NCI-H82 (cell line): ENCODE measurements at regions not wholly inside any gene's neighbourhood (a gene's known extent, or its start where the extent isn't known, plus 50 kb on each side); places are given as distances from the start of the nearest gene placed in this dataset.
"Not testable (repeated sequence)": the region's sequence is repeated elsewhere in the genome, so short reads cannot be mapped to it uniquely, and the experiment has no call there.

ENCODE experiments used
- DNase-seq: peaks from one replicate; lab custom pipeline; 2025; lab: John Stamatoyannopoulos, UW

DNA sequence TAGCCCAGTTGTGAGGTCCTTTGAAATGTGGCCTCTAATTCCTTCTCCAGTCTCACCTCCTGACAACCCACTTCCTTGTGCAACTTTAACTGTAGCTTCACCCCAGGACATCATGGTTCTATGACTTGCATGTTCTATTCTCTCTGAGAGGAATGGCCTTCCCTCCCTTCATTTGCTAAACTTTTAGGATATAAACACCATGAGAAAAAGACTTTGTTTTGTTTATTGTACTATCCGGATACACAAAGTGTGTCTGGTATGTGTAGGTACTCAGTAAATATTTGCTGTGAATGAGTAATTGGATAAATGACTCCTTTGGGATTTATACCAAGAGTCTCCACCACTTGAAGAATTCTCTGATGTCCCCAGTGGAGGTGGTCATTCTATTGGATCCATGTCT lies 547.6 kb downstream of the INSC start:
- no peak for DNase-seq

DNA sequence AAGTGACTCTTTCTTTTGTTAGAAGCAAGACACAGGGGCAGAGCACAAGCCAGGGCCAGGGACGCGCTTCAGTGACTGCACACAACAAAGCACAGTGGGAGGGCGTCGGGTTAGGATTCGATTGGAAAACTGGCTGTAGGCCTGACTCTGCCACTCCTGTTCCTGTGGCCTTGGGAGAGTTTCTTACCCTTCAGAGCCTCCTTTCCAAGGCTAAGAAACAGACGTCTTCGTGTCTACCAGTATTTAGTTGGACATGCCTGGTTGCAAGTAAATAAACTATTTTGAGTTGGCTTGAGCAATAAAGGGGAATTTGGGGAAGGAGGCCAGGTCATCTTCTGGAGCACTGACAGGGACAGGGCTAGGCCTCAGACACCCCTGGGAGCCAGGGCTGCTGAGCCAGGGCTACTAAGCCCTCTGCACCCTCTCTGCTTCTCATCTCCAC lies 549.1 kb downstream of the INSC start:
- no peak for DNase-seq

DNA sequence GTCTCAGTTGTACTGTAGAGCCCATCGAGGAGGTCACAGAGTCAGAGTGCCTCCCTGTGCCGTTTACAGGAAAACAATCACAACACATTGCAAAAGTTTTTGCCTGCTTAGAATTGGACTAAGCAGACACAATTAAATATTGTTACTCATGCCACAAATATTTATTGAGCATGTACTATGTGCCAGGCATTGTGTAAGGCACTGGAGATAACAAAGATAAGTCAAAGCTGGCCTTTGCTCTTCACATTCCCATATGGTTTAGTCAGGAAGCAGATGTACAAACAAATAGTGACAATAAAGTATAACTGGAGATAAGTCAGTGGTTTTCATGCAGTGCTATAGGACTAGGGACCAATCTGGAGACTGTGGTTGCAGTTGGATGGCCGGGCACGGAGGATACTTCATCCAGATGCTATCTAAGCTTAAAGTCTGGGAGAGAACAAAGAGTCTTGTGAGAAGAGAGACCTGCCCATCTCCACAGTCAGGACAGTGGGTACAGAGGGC lies 550.7 kb downstream of the INSC start:
- DNase-seq = no peak

DNA sequence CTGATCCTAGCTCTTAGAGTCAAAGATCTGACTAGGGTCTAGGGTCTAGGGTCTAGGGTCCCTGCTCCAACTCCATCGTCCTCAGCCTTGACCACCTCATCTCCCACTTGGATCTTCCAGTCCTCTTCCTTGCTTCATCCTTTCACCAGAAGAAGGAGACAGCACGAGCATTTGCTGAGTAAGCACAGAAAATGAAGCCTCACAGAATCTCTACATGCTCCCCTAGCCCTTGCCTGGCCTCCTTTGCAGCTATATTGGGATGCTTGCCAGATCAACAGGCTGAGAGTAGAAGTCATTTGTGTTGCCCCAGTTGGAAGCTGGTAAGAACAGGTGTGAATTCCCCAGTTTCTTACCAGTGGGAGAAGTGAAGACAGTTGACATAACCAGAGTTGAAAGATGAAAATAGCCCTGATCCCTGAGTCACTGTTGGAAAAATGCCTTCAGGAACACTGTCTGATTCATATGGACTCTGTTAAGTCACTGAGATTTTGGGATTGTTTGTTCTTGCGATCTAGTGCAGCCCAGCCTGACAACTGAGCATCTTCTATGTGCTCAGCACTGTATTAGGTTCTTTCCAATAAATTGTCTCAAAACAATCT lies 552.5 kb downstream of the INSC start:
- no peak for DNase-seq

DNA sequence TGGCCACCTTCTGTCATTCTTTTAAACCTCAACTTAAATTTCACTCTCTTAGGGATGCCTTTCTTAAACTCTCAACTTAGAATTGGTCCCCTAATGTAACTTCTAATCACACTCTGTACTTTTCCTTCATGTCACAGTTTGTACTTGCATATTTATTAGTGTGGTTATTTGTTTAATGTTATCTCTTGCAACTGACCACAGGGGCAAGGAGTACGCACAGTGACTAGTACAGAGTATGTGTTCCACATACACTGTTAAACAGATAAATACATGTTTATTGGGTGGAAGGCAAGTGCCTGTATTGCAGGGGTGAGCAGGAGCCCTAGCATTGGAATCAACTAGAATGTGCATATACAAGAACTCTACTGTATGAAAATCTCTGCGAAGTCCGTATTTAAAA lies 554.0 kb downstream of the INSC start:
- DNase-seq = no peak

DNA sequence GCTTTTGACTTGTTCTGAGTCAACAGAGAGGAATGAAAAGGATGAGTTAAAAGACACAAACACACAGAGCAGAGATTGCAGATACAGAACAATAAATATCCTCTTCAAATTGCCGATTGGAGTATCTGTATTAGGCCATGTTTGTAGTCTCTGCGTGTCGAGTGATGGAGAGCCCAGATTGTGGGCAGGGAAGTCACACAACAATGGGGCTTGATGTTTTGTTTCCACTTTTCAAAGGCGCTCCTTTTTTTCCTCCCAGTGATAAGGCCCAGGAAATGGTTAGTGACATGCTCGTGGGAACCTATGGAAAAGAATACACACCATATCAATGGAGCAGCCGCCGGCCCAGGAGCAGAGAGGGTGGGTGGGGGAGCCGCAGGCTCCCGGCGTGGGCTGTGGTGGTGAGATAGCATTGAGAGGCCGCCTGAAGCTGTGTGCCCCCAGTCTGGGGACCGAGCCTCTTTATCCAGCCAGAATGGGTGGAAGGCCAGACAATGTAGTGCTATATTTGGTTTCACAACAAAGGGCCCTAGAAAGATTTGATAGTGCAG lies 555.9 kb downstream of the INSC start:
- no peak for DNase-seq

DNA sequence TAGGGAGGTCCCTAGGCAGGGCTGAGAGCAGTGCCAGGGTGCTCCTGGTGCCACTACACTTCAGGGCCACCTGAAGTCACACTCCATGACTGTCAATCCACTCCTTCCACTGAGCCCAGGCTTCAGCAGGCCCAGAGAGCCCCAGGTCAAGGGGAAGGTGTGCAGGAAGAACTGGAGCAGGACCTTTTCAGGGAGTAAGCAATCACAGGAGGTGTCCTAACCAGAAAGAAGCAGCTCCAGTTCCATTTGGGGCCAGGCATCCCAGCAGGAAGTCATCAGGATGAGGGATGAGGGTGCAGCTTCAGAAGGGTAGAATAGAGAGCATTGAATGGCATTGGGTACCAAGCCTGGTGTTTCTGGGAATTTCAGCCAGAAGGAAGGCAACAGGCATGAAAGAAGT lies 556.5 kb downstream of the INSC start:
- DNase-seq = no peak

DNA sequence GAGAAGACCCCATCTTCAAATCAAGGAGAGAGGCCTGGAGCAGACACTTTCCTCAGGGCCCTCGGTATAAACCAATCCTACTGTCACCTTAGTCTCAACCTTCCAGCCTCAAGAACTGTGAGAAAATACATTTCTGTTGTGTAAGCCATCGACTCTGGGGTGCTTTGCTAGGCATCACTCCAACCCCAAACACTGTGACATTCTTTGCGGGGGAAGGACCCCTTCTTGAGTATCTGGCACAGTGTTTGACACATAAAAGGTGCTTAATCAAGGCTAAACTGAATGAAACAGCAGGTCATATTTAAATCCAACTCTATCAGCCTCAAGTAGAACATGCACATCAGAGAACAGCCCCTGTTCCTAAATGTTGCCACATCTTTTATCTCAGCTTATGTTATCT lies 558.1 kb downstream of the INSC start:
- no peak for DNase-seq

DNA sequence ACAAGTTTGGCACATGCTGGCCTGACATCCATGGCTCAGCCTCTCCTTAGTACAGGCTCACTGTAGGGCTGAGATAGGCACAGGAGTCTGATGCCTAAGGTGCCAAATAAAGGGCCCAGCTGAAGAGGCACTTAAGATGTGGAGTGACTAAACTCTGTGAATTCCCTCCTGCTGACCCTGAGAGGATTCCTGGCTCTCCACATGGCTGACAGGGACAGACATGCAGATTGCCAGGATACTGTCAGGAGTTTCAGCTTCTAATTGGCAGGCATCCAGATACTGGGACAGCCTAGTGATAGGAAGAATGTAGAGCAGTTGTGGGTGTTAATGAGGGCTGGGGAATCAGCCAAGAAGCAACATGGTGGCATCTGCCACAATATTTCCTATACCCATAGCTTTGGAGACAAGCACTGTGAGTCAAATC lies 558.7 kb downstream of the INSC start:
- DNase-seq = peak; percentile 56

DNA sequence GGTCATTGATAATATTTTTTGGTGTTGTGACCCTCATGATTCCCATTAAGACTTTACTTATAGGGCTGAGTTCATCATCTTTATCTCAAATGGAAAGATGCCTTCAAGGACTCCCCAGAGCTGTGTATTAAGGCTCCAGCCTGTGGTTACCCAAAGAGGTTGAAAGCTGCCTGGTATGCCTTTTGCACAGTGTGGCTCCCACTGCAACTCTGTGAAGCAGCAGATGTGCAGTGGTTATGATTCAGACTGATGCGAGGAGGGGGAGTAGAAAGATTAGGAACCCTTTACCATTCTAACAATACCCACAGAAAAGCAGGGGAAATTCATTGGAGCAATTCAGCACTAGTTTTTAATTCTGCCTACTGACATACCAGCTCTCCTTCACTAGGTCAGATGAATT lies 560.0 kb downstream of the INSC start:
- no peak for DNase-seq

DNA sequence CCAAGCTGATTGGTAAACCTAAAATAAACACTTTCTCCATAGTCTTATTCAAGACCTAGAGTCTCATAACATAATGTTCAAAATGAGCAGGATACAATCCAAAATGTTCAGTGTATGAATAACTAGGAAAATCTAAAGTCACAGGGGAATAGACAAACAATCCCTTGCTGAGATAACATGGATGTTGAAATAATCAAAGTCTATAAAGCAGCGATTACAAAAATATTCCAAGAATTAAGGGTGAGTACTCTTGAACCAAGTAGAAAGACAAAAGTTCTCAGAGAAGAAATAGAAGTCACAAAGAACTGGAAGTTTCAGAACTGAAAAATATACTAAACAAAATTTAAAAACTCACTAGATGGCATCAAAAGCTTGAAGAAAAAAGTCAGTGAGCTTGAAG lies 561.0 kb downstream of the INSC start:
- no peak for DNase-seq

DNA sequence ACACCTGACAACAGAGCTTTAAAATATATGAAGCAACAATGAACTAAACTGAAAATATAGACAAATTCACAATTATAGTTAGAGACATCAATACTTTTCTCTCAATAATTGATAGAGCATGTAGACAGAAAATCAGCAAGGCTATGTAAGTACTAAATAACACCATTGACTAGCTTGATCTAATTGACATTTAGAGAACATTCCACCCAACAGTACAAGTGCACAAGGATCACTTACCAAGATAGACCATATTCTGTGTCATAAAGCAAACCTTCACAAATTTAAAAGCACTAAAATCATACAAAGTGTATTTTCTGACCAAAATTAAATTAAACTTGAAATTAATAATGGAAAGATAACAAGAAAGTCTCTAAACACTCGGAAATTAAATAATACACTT lies 562.5 kb downstream of the INSC start:
- no peak for DNase-seq

DNA sequence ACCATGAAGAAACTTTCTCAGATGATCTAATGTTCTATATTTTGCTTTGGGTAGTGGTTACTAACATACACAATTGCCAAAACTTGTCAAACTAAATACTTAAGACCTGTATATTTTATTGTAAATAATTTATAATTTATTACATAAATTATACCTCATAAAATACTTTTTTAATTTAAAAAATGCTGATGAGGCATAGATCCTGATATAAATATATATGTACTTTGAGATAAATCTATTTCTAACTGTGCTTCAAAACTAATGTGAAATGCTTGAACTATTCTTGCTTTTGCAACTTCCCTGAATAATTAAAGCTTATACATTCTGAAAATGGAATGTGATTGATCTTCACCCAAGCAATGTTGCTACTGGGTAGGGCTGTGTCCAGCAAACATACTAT lies 568.8 kb downstream of the INSC start:
- no peak for DNase-seq

DNA sequence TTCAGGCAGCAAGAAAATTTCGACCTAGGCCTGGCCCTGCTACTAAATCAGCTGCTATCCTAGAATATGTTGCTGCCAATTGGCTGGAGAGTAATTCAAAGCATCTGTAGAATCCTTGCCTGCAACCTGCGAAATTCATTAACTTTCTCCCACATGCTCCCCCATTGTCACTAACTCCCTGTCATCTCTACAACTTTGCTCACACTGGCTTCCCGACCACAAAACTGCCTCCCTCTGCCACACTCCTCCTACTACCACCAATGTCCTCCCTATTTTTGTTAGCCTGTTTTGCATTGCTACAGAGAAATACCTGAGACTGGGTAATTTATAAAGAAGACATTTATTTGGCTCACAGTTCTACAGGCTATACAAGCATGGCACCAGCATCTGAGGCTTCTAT lies 570.6 kb downstream of the INSC start:
- no peak for DNase-seq

DNA sequence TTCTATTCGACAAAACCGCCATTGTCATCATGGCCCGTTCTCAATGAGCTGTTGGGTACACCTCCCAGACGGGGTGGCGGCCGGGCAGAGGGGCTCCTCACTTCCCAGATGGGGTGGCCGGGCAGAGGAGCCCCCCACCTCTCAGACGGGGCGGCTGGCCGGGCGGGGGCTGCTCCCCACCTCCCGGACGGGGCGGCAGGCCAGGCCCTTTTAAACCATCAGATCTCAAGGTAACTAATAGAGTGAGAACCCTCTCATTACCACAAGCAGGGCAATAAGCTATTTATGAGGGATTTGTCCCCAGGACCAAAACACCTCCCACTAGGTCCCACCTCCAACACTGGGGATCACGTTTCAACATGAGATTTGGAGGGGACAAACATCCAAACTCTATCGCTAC lies 571.5 kb downstream of the INSC start:
- not testable (repeated sequence) for DNase-seq

DNA sequence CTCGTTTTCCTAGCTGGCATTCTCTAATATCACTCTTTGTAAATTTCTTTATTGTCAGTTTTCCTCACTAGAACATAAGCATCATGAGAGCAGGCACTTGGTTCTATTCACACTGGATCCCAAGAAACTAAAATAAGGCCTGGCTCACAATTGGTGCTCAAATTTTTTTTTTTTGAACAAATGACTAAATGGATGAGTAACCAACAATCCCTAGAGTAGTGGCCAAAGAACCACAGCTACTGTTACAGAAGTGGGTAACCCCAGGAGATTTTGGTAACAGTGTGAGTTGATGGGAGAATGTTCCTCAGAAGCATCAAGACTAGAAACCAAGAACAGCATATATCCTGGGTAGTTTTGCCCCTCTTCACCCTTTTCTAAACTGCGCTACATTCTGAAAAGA lies 572.6 kb downstream of the INSC start:
- DNase-seq = no peak

DNA sequence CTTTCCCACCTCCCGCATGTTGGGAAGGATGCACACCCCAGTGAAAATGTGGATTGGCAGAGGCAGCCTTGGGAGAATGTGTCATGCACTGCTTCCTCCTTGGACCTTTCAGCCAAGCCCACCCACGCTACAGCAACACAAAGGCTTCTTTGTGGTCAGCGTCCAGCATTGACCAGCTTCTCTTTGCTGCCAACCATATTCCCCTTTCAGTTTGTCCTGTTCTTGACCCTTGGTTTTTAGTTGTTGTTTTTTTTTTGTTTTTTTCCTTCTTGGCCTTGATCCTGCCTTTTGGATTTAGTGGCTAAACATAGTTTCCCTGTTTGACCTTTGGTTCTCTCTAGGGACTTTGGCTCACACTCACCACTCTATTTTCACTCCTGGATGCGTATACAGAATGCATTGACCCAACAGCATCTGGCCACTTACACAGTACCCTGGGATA lies 573.6 kb downstream of the INSC start:
- DNase-seq = no peak

DNA sequence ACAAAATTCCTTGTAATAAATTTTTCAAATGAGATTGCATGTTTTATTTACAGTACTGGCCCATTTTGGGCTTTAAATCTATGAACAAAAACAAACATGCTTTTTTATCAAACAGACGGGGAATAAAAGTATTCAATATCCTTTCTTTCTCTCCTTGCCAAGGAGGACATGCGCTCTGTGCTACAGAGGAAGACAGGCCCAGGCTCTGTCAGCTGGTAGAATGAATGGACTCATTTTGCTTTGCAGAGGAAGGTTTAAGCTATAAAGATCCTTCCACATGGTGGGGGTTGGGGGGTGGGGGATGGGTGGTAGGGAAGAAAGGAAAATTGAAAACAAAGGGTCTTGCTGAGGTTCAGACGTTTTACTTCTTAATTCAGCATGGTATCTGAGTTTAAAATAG lies 575.6 kb downstream of the INSC start:
- DNase-seq = no peak

DNA sequence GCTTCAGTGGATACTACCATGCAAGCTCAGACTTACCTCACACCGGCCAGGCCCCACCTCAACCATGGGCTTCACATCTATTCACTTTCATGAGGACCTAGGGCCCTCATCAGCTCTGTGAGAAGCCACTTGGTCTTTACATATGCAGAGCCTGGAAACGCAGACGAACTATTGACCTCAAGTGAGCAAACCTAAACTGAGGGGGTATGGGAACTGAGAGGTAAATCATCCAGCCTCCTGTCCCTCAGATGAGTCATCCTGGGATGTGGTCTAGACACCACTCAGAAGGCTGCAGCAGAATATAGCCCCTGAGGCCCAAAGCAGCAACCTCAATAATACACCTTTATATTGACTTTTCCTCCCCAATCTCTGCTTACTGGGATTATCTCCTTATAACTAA lies 578.0 kb downstream of the INSC start:
- no peak for DNase-seq

DNA sequence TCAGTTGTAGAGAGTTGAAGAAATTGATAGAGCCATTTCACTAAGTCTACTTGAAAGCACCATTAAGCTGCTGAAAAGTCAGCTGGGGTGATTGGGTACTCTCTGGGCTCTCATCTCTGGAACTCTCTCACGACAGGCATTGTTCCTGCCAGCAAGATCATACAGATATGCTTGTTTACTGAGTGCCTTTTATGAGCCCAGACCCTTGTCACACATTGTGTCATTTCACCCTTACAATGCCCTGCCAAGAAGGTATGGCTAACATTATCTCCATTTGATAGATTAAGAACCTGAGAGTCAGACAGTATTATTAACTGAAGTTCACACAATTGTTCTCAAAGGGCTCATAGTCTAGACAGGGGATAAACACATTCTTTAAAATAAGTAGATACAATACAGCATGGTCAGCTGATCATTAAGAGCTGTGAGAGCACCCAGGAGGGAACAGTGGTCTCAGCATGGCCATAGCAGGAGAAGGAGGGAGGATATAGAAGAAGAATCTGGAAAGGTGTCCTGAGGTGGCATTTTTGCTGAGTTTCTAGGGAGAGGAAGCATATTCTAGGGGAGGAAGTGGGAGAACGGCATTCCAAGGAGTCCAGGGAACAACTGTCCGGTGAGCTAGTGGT lies 580.5 kb downstream of the INSC start:
- no peak for DNase-seq

DNA sequence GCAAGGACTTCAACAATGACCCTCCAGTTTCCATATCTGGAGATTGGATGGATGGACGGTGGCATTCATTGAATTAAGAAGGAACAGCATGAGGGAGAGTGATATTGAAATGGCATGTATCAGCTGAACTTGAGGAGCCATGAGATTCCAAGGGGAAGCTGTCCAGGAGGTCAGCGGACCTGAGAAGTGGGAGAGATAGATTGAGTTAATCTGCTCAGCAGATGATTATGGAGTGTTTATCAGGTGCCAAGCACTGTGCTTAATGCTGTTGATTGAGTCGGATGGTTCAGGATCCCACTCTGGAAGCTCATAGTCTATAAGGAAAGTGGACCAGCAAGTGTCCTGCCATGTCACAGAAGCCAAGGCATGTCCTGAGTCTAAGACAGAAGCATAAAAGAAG lies 581.3 kb downstream of the INSC start:
- DNase-seq = no peak

DNA sequence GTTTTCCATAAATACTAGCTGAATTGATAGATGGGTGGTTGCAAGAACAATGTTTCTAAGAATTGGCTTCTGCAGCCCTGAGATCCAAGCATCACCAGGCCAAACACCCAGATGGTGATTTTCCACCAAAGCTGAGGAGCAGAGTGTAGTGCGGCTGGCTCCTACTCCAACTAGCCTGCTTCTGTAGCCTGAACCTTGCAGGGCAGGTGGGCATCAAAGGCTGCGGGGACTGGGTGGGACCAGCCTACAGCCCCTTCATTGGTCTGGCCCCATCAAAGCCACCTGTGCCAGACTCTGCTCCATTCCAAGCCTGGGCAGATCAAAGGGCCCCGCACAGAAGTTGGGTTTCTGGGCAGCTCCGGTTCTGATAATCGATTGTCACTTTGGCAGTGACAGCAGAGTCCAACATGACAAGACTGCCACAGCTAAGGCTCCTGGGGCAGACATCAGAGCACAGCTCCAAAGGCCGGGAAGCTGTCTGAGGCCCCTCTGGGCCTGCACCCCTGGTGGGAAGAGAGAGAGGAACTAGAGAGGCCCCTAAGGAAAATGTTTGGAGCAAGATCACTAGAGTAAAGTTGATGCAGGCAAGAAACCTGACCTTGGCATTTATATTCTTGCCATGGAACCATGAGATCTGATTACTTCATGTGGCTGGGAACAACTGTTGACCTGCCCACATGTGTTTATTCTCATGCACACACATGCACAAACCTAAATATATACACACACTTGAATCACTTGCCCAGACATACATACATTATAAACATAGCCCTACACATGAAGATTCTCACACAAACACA lies 582.9 kb downstream of the INSC start:
- no peak for DNase-seq

DNA sequence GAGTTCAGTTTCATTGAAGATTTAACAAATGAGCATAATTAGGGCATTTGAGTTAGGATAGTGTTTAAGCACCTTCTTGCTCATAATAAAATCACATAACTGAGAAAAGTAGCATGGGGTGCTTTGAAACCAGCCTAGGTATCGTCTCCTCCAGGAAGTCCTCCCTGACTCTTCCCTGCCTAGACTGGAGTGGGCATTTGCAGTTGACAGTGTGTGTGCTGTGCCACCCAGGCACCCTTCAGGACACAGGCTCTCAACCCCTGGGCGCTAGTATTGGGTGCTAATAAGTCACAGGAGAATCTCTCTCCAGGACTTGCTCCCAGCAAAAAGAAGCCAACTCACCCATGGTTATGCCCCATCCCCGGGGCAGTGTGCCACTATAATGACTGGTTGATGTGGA lies 584.1 kb downstream of the INSC start:
- DNase-seq = no peak
